Fibroblast of lung (primary cell): ENCODE measurements at regions not wholly inside any gene's neighbourhood (a gene's known extent, or its start where the extent isn't known, plus 50 kb on each side); places are given as distances from the start of the nearest gene placed in this dataset.

ENCODE experiments used
- EZH2 ChIP-seq: IDR thresholded peaks from 2 replicates; pipeline ENCODE4 v1.5.1; 2012; ENCODE audit warnings: low read length, control low read depth, mild to moderate bottlenecking; ENCODE audit errors: missing control alignments
- TF ChIP-seq, protein P1 (sequence below), 2 donors: IDR thresholded peaks in 1 of 2; conservative IDR thresholded peaks in 1 of 2; 1 replicate in 1 of 2; 2 replicates in 1 of 2; pipeline ENCODE4 v1.5.1; 2011 to 2012; ENCODE audit warnings: low read length in 2 of 2, control low read depth in 1 of 2, inconsistent platforms in 1 of 2, low read depth in 1 of 2, mild to moderate bottlenecking in 1 of 2

GRCh38 chr13:107824635-107825034 is 390.7 kb downstream of the LIG4 start:
- TF ChIP-seq, protein P1, sequence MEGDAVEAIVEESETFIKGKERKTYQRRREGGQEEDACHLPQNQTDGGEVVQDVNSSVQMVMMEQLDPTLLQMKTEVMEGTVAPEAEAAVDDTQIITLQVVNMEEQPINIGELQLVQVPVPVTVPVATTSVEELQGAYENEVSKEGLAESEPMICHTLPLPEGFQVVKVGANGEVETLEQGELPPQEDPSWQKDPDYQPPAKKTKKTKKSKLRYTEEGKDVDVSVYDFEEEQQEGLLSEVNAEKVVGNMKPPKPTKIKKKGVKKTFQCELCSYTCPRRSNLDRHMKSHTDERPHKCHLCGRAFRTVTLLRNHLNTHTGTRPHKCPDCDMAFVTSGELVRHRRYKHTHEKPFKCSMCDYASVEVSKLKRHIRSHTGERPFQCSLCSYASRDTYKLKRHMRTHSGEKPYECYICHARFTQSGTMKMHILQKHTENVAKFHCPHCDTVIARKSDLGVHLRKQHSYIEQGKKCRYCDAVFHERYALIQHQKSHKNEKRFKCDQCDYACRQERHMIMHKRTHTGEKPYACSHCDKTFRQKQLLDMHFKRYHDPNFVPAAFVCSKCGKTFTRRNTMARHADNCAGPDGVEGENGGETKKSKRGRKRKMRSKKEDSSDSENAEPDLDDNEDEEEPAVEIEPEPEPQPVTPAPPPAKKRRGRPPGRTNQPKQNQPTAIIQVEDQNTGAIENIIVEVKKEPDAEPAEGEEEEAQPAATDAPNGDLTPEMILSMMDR (conservative IDR thresholded peaks at IDR 0.05 in 1 of 2, IDR thresholded peaks at IDR 0.05 in 1 of 2; ENCODE audit: low read depth in 1 of 2, low read length in 2 of 2) = no peak
- TF ChIP-seq EZH2 = no peak
